Progenitor cell of endocrine pancreas (in vitro differentiated cells): ENCODE measurements at regions not wholly inside any gene's neighbourhood (a gene's known extent, or its start where the extent isn't known, plus 50 kb on each side); places are given as distances from the start of the nearest gene placed in this dataset.

Experiments used
- DNase-seq: peaks from one replicate; pipeline ENCODE4 v3.0.0; 2021; ENCODE audit warnings: low spot score; ENCODE audit not compliant: unreplicated experiment
- H3K27ac Mint-ChIP-seq: 2 replicates; pipeline ENCODE4 v1.8.0; 2021; ENCODE audit warnings: mild to moderate bottlenecking, moderate library complexity, mixed read lengths
- H3K27me3 Mint-ChIP-seq: 2 replicates; pipeline ENCODE4 v1.8.0; 2021; ENCODE audit warnings: mixed read lengths
- H3K36me3 Mint-ChIP-seq: 2 replicates; pipeline ENCODE4 v1.8.0; 2022; ENCODE audit warnings: mixed read lengths; ENCODE audit not compliant: insufficient read depth
- H3K4me1 Mint-ChIP-seq: 2 replicates; pipeline ENCODE4 v1.8.0; 2021; ENCODE audit warnings: low read depth, mixed read lengths
- H3K4me3 Mint-ChIP-seq: 2 replicates; pipeline ENCODE4 v1.8.0; 2021; ENCODE audit warnings: low read depth, mild to moderate bottlenecking, moderate library complexity, mixed read lengths
- H3K9me3 Mint-ChIP-seq: 2 replicates; pipeline ENCODE4 v1.8.0; 2021; ENCODE audit warnings: low read depth, mixed read lengths
- TF ChIP-seq, protein P1 (sequence below): fragments of 200-600 bp; sonication (generic); IDR thresholded peaks from one replicate; pipeline ENCODE4 v1.5.0; 2021; ENCODE audit warnings: antibody characterized with exemption, mild to moderate bottlenecking; ENCODE audit not compliant: unreplicated experiment

DNA sequence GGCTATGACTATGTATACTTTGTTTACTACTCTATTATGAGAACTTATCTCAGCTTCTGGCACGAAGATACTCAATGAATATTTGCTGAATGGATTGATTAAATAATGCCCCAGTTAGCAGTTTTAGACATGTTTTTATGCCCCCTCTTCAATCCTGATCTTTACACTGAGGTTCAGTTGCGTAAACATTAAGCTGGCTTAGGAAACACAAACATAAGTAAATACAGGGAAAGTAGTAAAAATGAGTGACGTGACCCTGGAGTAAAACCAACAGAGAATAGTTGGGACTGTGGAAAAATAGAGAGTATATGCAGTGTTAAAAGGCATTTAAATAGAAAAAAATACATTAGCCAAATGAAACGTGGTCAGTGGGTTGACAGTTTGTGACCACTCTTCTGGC is 387.0 kb upstream of the ACTRT1 start:
- H3K27ac Mint-ChIP-seq: no peak overlapping the region
- H3K4me1 Mint-ChIP-seq: peaks cover 2% of the 10 kb centered on the region
- H3K27me3 Mint-ChIP-seq: no peaks in the 10 kb centered on the region
- no peak for DNase-seq
- TF ChIP-seq, protein P1, sequence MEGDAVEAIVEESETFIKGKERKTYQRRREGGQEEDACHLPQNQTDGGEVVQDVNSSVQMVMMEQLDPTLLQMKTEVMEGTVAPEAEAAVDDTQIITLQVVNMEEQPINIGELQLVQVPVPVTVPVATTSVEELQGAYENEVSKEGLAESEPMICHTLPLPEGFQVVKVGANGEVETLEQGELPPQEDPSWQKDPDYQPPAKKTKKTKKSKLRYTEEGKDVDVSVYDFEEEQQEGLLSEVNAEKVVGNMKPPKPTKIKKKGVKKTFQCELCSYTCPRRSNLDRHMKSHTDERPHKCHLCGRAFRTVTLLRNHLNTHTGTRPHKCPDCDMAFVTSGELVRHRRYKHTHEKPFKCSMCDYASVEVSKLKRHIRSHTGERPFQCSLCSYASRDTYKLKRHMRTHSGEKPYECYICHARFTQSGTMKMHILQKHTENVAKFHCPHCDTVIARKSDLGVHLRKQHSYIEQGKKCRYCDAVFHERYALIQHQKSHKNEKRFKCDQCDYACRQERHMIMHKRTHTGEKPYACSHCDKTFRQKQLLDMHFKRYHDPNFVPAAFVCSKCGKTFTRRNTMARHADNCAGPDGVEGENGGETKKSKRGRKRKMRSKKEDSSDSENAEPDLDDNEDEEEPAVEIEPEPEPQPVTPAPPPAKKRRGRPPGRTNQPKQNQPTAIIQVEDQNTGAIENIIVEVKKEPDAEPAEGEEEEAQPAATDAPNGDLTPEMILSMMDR: no peak
- no peak overlapping the region for H3K4me3 Mint-ChIP-seq
- H3K36me3 Mint-ChIP-seq: no peaks in the 10 kb centered on the region
- H3K9me3 Mint-ChIP-seq: peaks cover 30% of the 10 kb centered on the region

- Mint-ChIP-seq H3K4me3 (no peak overlapping the region), H3K27ac (no peak overlapping the region), H3K27me3 (no peaks in the 10 kb centered on the region), H3K4me1 (peaks cover 2% of the 10 kb centered on the region), H3K36me3 (no peaks in the 10 kb centered on the region), H3K9me3 (peaks cover 27% of the 10 kb centered on the region)
- DNase-seq: no peak
- TF ChIP-seq, protein P1: no peak
Observed at GRCh38 chrX:128438082-128438481, 385.9 kb upstream of the ACTRT1 start.

DNA sequence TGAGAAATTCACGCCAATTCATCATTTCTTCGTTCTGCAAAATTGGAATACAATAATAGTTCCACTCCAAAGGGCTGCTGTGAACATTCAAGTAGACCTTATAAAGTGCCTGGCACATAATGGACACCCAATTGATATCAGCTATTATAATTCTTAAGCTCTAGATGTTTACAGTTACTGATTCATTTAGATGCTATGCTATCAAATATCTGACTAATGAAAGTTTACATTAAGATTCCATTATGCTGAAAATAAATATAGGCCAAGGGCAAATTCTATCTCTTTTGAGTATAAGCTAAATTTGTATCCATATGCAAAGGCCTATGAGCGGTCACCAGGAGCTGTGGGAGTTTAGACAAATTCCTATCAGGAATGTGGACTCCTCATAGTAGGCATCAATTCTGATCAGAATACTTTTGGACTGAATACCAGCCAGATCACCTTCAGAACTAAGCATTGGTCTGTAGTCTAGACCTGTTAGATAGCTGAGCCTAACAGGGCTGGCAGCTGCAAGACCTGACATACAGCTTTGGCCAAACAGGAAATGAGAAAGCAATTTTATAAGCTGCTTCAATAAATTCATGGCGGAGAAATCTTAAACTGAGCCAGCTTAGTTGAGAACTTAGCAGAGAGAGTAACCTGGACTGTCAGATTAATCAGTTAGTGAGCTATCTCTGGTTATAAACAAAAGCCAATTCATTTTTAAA is 384.3 kb upstream of the ACTRT1 start:
- peaks cover 29% of the 10 kb centered on the region for H3K9me3 Mint-ChIP-seq
- TF ChIP-seq, protein P1: no peak
- no peak for DNase-seq
- H3K4me1 Mint-ChIP-seq: peaks cover 2% of the 10 kb centered on the region
- no peak overlapping the region for H3K4me3 Mint-ChIP-seq
- H3K27ac Mint-ChIP-seq: no peak overlapping the region
- H3K36me3 Mint-ChIP-seq: no peaks in the 10 kb centered on the region
- no peaks in the 10 kb centered on the region for H3K27me3 Mint-ChIP-seq

- H3K4me3 Mint-ChIP-seq: no peak overlapping the region
- H3K36me3 Mint-ChIP-seq: no peaks in the 10 kb centered on the region
- TF ChIP-seq, protein P1: no peak
- H3K4me1 Mint-ChIP-seq: no peaks in the 10 kb centered on the region
- H3K9me3 Mint-ChIP-seq: peaks cover 19% of the 10 kb centered on the region
- DNase-seq: no peak
- no peaks in the 10 kb centered on the region for H3K27me3 Mint-ChIP-seq
- H3K27ac Mint-ChIP-seq: no peak overlapping the region
Observed at GRCh38 chrX:128425546-128425945, 373.3 kb upstream of the ACTRT1 start.

DNA sequence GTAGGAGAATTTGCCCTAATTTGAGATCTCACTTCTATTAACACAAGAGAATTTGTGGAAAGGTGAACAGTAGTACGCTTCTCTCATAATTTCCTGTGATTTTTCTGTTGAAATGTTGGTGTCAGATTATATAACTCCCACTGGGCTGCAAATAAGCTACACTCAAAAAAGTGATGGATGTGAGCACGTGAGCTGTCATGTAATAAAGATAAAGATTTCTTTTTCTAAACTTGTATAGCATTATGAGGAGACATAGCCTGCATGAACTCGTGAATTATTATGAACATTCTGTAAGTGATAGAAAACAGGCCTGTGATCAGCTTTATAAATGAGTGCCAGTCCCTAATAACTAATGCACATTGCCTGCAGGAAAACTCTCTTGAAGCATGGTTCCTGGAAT is 356.6 kb upstream of the ACTRT1 start:
- no peak overlapping the region for H3K4me3 Mint-ChIP-seq
- H3K27me3 Mint-ChIP-seq: no peaks in the 10 kb centered on the region
- TF ChIP-seq, protein P1: no peak
- peaks cover 15% of the 10 kb centered on the region for H3K9me3 Mint-ChIP-seq
- no peaks in the 10 kb centered on the region for H3K36me3 Mint-ChIP-seq
- DNase-seq: no peak
- H3K4me1 Mint-ChIP-seq: peaks cover 2% of the 10 kb centered on the region
- H3K27ac Mint-ChIP-seq: no peak overlapping the region
